B cell (primary cell): ENCODE measurements at regions not wholly inside any gene's neighbourhood (a gene's known extent, or its start where the extent isn't known, plus 50 kb on each side); places are given as distances from the start of the nearest gene placed in this dataset.

Source experiments
- ATAC-seq: fragments of 200-7000 bp; cut with Tn5 transposase; one replicate; pipeline ENCODE4 v1.10.0; 2021; ENCODE audit warnings: low read depth, mild to moderate bottlenecking, moderate number of reproducible peaks, moderate library complexity
- CTCF ChIA-PET: fragments of 350-600 bp; sonication (Branson Sonifier 250); formaldehyde crosslinking; loops from one replicate; lab custom pipeline; 2021; ENCODE audit warnings: antibody characterized with exemption, inconsistent platforms; lab: Charles Lee
- POLR2A ChIA-PET: fragments of 350-600 bp; sonication (Branson Sonifier 250); formaldehyde crosslinking; loops from one replicate; lab custom pipeline; 2021; ENCODE audit warnings: antibody characterized with exemption; lab: Charles Lee
- DNase-seq: peaks from one replicate; pipeline ENCODE4 v3.0.0; 2013
- H2AFZ ChIP-seq: 2 replicates; pipeline ENCODE4 v1.6.1; 2012; ENCODE audit warnings: mild to moderate bottlenecking, low read depth, low read length; ENCODE audit not compliant: insufficient read depth, poor library complexity, severe bottlenecking
- H3K27ac ChIP-seq, 2 donors: 1 replicate in 1 of 2; 2 replicates in 1 of 2; pipeline ENCODE4 v1.5.1; 2012 to 2013; ENCODE audit warnings: low read length in 2 of 2, mild to moderate bottlenecking in 2 of 2, moderate library complexity in 1 of 2
- H3K27me3 ChIP-seq, 4 experiments: fragments of 200-600 bp in 1 of 4; sonication (generic) in 1 of 4; replicated peaks in 1 of 4; 1 replicate in 2 of 4; 2 replicates in 2 of 4; pipeline versions ENCODE4 v1.6.1 to v1.7.0; 2013 to 2016; ENCODE audit warnings: low read length in 3 of 4, mild to moderate bottlenecking in 2 of 4, mixed read lengths in 1 of 4, moderate library complexity in 1 of 4; ENCODE audit not compliant: insufficient read depth in 4 of 4, control insufficient read depth in 3 of 4; ENCODE audit errors: control extremely low read depth in 1 of 4
- H3K36me3 ChIP-seq, 2 experiments: replicated peaks in 1 of 2; 1 replicate in 1 of 2; 2 replicates in 1 of 2; pipeline versions ENCODE4 v1.6.1 to v1.7.1; 2013; ENCODE audit warnings: low read length in 1 of 2; ENCODE audit not compliant: insufficient read depth in 2 of 2, control insufficient read depth in 1 of 2; ENCODE audit errors: control extremely low read depth in 1 of 2, extremely low read depth in 1 of 2
- H3K4me1 ChIP-seq, 2 donors: fragments of 200-600 bp in 1 of 2; sonication (generic) in 1 of 2; 1 replicate in 1 of 2; 2 replicates in 1 of 2; pipeline versions ENCODE4 v1.5.1 to v1.6.1; 2013 to 2017; ENCODE audit warnings: low read length in 2 of 2; ENCODE audit not compliant: control insufficient read depth in 2 of 2, insufficient read depth in 2 of 2
- H3K4me2 ChIP-seq: replicated peaks from 2 replicates; pipeline ENCODE3; 2012; ENCODE audit warnings: mild to moderate bottlenecking, low read depth, low read length; ENCODE audit not compliant: poor library complexity, severe bottlenecking
- H3K4me3 ChIP-seq, 5 experiments: fragments of 200-600 bp in 1 of 5; sonication (generic) in 1 of 5; 1 replicate in 3 of 5; 2 replicates in 2 of 5; pipeline versions ENCODE4 v1.5.1 to v1.7.0; 2011 to 2016; ENCODE audit warnings: low read length in 4 of 5, mild to moderate bottlenecking in 4 of 5, low read depth in 2 of 5, control low read depth in 1 of 5, moderate library complexity in 1 of 5; ENCODE audit not compliant: insufficient read depth in 1 of 5; ENCODE audit errors: control extremely low read depth in 1 of 5, extremely low read depth in 1 of 5
- H3K79me2 ChIP-seq: fragments of 200-600 bp; sonication (generic); one replicate; pipeline ENCODE4 v1.6.0; 2016; ENCODE audit warnings: low read length; ENCODE audit not compliant: control insufficient read depth, insufficient read depth
- H3K9ac ChIP-seq: fragments of 200-600 bp; sonication (generic); 2 replicates; pipeline ENCODE4 v1.6.1; 2017; ENCODE audit warnings: mild to moderate bottlenecking, low read length, moderate library complexity
- H3K9me3 ChIP-seq, 3 donors: one replicate each; pipeline versions ENCODE4 v1.6.1 to v1.7.1; 2013; ENCODE audit warnings: low read length in 2 of 3; ENCODE audit not compliant: control insufficient read depth in 2 of 3, insufficient read depth in 1 of 3; ENCODE audit errors: control extremely low read depth in 1 of 3
- H4K20me1 ChIP-seq: 2 replicates; pipeline ENCODE4 v1.6.0; 2012; ENCODE audit warnings: mild to moderate bottlenecking, low read length; ENCODE audit not compliant: insufficient read depth, control insufficient read depth, poor library complexity, severe bottlenecking
- H3K27ac Mint-ChIP-seq: one replicate; pipeline ENCODE4 v1.8.0; 2021; ENCODE audit warnings: mixed read lengths
- H3K27me3 Mint-ChIP-seq: one replicate; pipeline ENCODE4 v1.8.0; 2021; ENCODE audit warnings: mixed read lengths
- H3K4me1 Mint-ChIP-seq: one replicate; pipeline ENCODE4 v1.8.0; 2021; ENCODE audit warnings: mixed read lengths
- H3K4me3 Mint-ChIP-seq: one replicate; pipeline ENCODE4 v1.8.0; 2021; ENCODE audit warnings: mixed read lengths
- H3K9me3 Mint-ChIP-seq: one replicate; pipeline ENCODE4 v1.8.0; 2022; ENCODE audit warnings: mixed read lengths; ENCODE audit not compliant: insufficient read depth
- CTCF ChIP-seq: fragments of 200-600 bp; IDR thresholded peaks from one replicate; pipeline ENCODE4 v1.8.0; 2022; ENCODE audit warnings: antibody characterized with exemption, mild to moderate bottlenecking
- EZH2 ChIP-seq: IDR thresholded peaks from 2 replicates; pipeline ENCODE4 v1.6.1; 2012; ENCODE audit warnings: borderline replicate concordance, low read depth, mild to moderate bottlenecking, moderate library complexity, low read length; ENCODE audit not compliant: insufficient read depth, poor library complexity, severe bottlenecking
- WGBS: methylation state at CpG from one replicate; pipeline ENCODE4 v1.1.5; 2013; ENCODE audit warnings: missing lambda C conversion rate; ENCODE audit not compliant: insufficient coverage; 5-methylcytosine and 5-hydroxymethylcytosine counted together
- intact Hi-C: fragments of 100-400 bp; cut with micrococcal nuclease; formaldehyde crosslinking; loops from one replicate; pipeline ENCODE4 v1.10.0; 2022

GRCh38 chr5:133864711-133865110 is 103.7 kb downstream of the C5orf15 start:
- no peak overlapping the region for H3K4me3 Mint-ChIP-seq

More at GRCh38 chr5:133864711-133865110, 103.7 kb downstream of the C5orf15 start:
- Mint-ChIP-seq H3K27ac (no peak overlapping the region), H3K4me1 (peaks cover 28% of the 10 kb centered on the region), H3K9me3 (no peaks in the 10 kb centered on the region), H3K27me3 (no peaks in the 10 kb centered on the region)
- no peak overlapping the region for H3K4me2 ChIP-seq
- no peaks in the 10 kb centered on the region for H4K20me1 ChIP-seq
- CTCF ChIA-PET: interaction anchor here (1.0 kb wide), 1 partner anchor 257 kb away, joined by 3 read pairs; no protein-coding TSS in a partner anchor
- TF ChIP-seq CTCF (no peak), EZH2 (no peak)
- H2AFZ ChIP-seq: no peak overlapping the region
- no peaks in the 10 kb centered on the region for H3K36me3 ChIP-seq
- no peaks in the 10 kb centered on the region for H3K9me3 ChIP-seq
- no peaks in the 10 kb centered on the region for H3K27me3 ChIP-seq
- H3K27ac ChIP-seq: no peak overlapping the region
- DNase-seq (no peak), ATAC-seq (no peak)
- H3K4me1 ChIP-seq: peaks cover 44 to 52% of the 10 kb centered on the region in 2 donors
- no peak overlapping the region for H3K4me3 ChIP-seq
- POLR2A ChIA-PET: no interaction called here
- no peak overlapping the region for H3K9ac ChIP-seq
- intact Hi-C loops: loop anchor here (5.0 to 10.0 kb wide), 3 partner anchors 110 to 1477 kb away; no protein-coding TSS in a partner anchor
- no peaks in the 10 kb centered on the region for H3K79me2 ChIP-seq
- WGBS: 87% methylated on average over 4 of the region's 5 CpGs
